ENCODE measurements at regions not wholly inside any gene's neighbourhood (a gene's known extent, or its start where the extent isn't known, plus 50 kb on each side); places are given as distances from the start of the nearest gene placed in this dataset.

DNA sequence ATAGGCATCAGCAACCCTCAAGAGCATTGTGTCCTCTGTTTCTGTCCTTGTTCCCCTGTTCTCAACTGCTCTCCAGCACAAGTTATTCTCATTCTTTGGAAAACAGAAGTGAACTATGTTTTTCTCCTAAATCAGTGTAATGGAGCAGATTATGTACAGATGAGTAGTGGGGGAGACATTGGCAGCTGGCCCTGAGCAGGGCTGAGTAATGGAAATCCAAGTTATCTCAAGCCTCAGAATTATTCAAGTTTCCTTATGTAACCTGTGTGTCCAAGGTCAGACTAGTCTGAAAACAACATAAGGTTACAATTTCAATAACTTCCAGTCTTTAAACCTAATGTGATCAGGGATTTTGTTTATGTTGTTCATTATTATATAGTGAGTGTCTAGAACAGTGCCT, 116.1 kb upstream of the FUT8 start:
- H3K27me3 ChIP-seq (ENCODE audit: insufficient read depth, insufficient read length): no peaks in the 10 kb centered on the region
- H3K9ac ChIP-seq (ENCODE audit: insufficient read length, low read depth): no peak overlapping the region
- no peak overlapping the region for H3K4me3 ChIP-seq (ENCODE audit: insufficient read length, low read depth)
- no peaks in the 10 kb centered on the region for H3K4me1 ChIP-seq (ENCODE audit: insufficient read depth, insufficient read length)
- H3K36me3 ChIP-seq (ENCODE audit: insufficient read depth, insufficient read length, low read length): no peaks in the 10 kb centered on the region
- TF ChIP-seq ZNF274 (IDR thresholded peaks at IDR 0.05; ENCODE audit: low read depth, low read length) (no peak), SUZ12 (IDR thresholded peaks at IDR 0.05; ENCODE audit: extremely low read depth, insufficient read depth, insufficient read length) (no peak), YY1 (IDR thresholded peaks at IDR 0.05; ENCODE audit: insufficient read depth, insufficient read length) (no peak)
- no peaks in the 10 kb centered on the region for H3K9me3 ChIP-seq (ENCODE audit: insufficient read depth, low read length)
- DNase-seq (ENCODE audit: low read depth, low spot score): no peak

DNA sequence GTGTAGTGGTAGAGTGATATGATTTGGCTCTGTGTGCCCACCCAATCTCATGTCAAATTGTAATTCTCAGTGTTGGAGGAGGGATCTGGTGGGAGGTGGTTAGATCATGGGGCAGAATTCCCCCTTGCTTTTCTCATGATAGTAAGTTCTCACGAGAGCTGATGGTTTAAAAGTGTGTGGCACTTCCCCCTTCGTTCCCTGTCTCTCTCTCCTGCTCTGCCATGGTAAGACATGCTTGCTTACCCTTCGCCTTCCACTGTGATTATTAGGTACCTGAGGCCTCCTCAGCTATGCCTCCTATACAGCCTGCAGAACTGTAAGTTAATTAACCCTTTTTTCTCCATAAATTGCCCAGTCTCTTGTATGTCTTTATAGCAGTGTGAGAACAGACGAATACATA, 115.7 kb upstream of the FUT8 start:
- Histone ChIP-seq H3K36me3 (ENCODE audit: insufficient read depth, insufficient read length, low read length) (no peaks in the 10 kb centered on the region), H3K9me3 (ENCODE audit: insufficient read depth, low read length) (no peaks in the 10 kb centered on the region), H3K9ac (ENCODE audit: insufficient read length, low read depth) (no peak overlapping the region), H3K4me1 (ENCODE audit: insufficient read depth, insufficient read length) (no peaks in the 10 kb centered on the region), H3K4me3 (ENCODE audit: insufficient read length, low read depth) (no peak overlapping the region), H3K27me3 (ENCODE audit: insufficient read depth, insufficient read length) (no peaks in the 10 kb centered on the region)
- DNase-seq (ENCODE audit: low read depth, low spot score): no peak
- TF ChIP-seq ZNF274 (IDR thresholded peaks at IDR 0.05; ENCODE audit: low read depth, low read length) (no peak), SUZ12 (IDR thresholded peaks at IDR 0.05; ENCODE audit: extremely low read depth, insufficient read depth, insufficient read length) (no peak), YY1 (IDR thresholded peaks at IDR 0.05; ENCODE audit: insufficient read depth, insufficient read length) (no peak)

DNA sequence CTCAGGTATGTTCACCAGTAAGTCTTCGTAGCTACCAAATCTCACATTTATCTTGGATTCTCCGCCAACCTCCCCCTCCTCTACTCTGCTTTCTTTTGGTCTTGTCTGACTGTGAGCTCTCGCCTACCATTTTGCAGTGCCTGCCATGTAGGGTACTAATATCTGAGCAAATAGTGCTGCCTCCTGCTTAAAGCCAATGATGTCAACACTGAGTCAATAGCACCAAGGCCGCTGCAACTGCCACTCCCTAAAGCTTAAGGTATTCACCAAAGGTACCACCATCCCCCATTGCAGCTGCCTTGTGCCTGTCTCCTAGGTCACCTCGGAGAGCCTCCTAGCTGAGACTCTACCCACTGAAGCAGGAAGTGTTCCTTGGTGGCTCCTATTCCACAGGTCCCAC, 114.8 kb upstream of the FUT8 start:
- no peak for DNase-seq (ENCODE audit: low read depth, low spot score)

DNA sequence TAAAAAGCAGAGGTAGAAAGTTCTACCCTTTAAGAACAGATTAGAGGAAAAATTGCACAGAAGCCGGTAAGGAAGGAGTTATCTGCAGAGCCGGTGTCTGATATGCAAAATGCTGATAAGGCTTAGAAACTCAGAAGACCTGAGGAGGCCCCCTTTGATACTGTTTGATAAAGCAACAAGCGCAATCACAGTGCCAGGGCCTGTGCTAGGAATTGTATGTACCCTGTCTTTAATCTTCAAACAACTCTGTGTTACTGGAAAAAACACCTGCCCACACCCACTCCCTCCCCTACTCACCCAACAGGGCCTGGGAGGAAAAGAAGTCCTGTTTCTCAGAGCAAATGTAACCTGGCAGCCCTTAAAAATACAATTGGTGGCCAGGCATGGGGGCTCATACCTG, 112.7 kb upstream of the FUT8 start:
- no peaks in the 10 kb centered on the region for H3K27me3 ChIP-seq (ENCODE audit: insufficient read depth, insufficient read length)
- no peak overlapping the region for H3K9ac ChIP-seq (ENCODE audit: insufficient read length, low read depth)
- no peak for DNase-seq (ENCODE audit: low read depth, low spot score)
- H3K36me3 ChIP-seq (ENCODE audit: insufficient read depth, insufficient read length, low read length): no peaks in the 10 kb centered on the region
- no peaks in the 10 kb centered on the region for H3K9me3 ChIP-seq (ENCODE audit: insufficient read depth, low read length)
- no peak for TF ChIP-seq ZNF274 (IDR thresholded peaks at IDR 0.05; ENCODE audit: low read depth, low read length)
- TF ChIP-seq YY1 (IDR thresholded peaks at IDR 0.05; ENCODE audit: insufficient read depth, insufficient read length): no peak
- no peak for TF ChIP-seq SUZ12 (IDR thresholded peaks at IDR 0.05; ENCODE audit: extremely low read depth, insufficient read depth, insufficient read length)
- H3K4me1 ChIP-seq (ENCODE audit: insufficient read depth, insufficient read length): peaks cover 4% of the 10 kb centered on the region
- no peak overlapping the region for H3K4me3 ChIP-seq (ENCODE audit: insufficient read length, low read depth)

More for the DNA sequence above, 114.8 kb upstream of the FUT8 start:
- TF ChIP-seq ZNF274 (IDR thresholded peaks at IDR 0.05; ENCODE audit: low read depth, low read length) (no peak), YY1 (IDR thresholded peaks at IDR 0.05; ENCODE audit: insufficient read depth, insufficient read length) (no peak), SUZ12 (IDR thresholded peaks at IDR 0.05; ENCODE audit: extremely low read depth, insufficient read depth, insufficient read length) (no peak)
- H3K9me3 ChIP-seq (ENCODE audit: insufficient read depth, low read length): no peaks in the 10 kb centered on the region
- no peaks in the 10 kb centered on the region for H3K27me3 ChIP-seq (ENCODE audit: insufficient read depth, insufficient read length)
- no peak overlapping the region for H3K4me3 ChIP-seq (ENCODE audit: insufficient read length, low read depth)
- H3K4me1 ChIP-seq (ENCODE audit: insufficient read depth, insufficient read length): no peaks in the 10 kb centered on the region
- H3K9ac ChIP-seq (ENCODE audit: insufficient read length, low read depth): no peak overlapping the region
- H3K36me3 ChIP-seq (ENCODE audit: insufficient read depth, insufficient read length, low read length): no peaks in the 10 kb centered on the region

DNA sequence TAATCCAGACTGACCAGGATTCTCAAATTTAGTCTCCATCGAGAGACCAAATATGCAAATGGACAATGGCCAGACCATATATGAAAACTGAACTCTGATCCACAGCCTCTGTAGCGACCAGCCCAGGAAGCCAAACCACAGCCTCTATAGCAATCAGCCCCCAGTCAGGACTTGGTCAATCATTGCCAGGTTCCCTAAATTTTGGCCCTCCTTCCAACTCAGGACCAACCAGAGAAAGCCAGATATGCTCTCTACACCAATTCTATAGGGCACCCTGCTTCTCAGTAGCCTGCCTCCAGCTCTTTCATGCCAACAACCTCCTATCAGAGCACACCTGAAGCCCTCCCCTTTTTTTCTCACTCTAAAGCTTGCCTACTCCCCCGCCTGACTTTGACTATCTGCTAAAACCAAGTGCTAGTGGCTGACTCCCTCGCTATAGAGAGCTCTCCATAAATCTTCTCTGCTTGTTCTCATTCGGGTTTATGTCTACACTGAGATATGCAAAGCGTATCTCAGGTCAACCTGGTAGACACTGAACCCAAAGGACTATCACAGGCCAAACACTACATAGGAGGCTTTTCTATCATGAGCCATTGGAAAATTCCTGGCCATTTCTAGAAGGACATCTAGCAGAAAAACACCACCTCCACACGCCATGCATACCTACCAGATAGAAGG, 110.5 kb upstream of the FUT8 start:
- H3K4me1 ChIP-seq (ENCODE audit: insufficient read depth, insufficient read length): peaks cover 4% of the 10 kb centered on the region
- TF ChIP-seq SUZ12 (IDR thresholded peaks at IDR 0.05; ENCODE audit: extremely low read depth, insufficient read depth, insufficient read length) (no peak), YY1 (IDR thresholded peaks at IDR 0.05; ENCODE audit: insufficient read depth, insufficient read length) (no peak)
- no peaks in the 10 kb centered on the region for H3K9me3 ChIP-seq (ENCODE audit: insufficient read depth, low read length)
- no peak overlapping the region for H3K9ac ChIP-seq (ENCODE audit: insufficient read length, low read depth)
- no peaks in the 10 kb centered on the region for H3K36me3 ChIP-seq (ENCODE audit: insufficient read depth, insufficient read length, low read length)
- no peaks in the 10 kb centered on the region for H3K27me3 ChIP-seq (ENCODE audit: insufficient read depth, insufficient read length)
- H3K4me3 ChIP-seq (ENCODE audit: insufficient read length, low read depth): no peak overlapping the region
- no peak for DNase-seq (ENCODE audit: low read depth, low spot score)

DNA sequence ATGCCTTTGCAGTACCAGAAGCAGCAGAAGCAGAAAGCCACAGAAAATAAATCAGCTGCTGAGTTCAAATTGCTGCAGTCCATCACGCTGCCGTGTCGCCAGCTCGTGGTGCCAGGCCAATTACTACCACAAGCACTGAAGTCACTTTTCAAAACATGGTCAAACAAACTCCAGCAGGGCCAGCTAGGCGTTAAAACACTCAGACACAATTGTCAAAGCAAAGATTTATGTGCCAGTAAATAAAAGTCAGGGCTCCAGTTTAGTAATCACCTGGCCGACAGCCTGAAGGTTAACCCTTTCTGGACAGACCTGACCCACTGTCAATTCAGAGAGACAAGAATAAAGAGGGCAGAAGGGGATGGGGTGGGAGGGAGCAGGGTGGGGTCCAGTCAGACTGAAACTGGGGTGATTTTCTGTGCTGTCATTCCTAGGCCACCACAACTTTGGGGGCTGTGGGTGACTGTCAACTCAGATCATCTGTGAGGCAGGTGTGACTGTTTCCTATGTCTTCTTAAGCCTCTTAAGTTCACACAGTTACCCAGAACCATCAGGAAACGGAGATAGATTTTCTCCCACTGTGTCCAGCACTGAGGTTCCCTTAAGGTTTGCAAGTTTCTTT, 109.8 kb upstream of the FUT8 start:
- Histone ChIP-seq H3K36me3 (ENCODE audit: insufficient read depth, insufficient read length, low read length) (no peaks in the 10 kb centered on the region), H3K4me1 (ENCODE audit: insufficient read depth, insufficient read length) (peaks cover 4% of the 10 kb centered on the region), H3K9me3 (ENCODE audit: insufficient read depth, low read length) (no peaks in the 10 kb centered on the region), H3K27me3 (ENCODE audit: insufficient read depth, insufficient read length) (no peaks in the 10 kb centered on the region), H3K9ac (ENCODE audit: insufficient read length, low read depth) (no peak overlapping the region), H3K4me3 (ENCODE audit: insufficient read length, low read depth) (no peak overlapping the region)
- DNase-seq (ENCODE audit: low read depth, low spot score): no peak
- TF ChIP-seq YY1 (IDR thresholded peaks at IDR 0.05; ENCODE audit: insufficient read depth, insufficient read length): no peak
- TF ChIP-seq SUZ12 (IDR thresholded peaks at IDR 0.05; ENCODE audit: extremely low read depth, insufficient read depth, insufficient read length): no peak
- no peak for TF ChIP-seq ZNF274 (IDR thresholded peaks at IDR 0.05; ENCODE audit: low read depth, low read length)

DNA sequence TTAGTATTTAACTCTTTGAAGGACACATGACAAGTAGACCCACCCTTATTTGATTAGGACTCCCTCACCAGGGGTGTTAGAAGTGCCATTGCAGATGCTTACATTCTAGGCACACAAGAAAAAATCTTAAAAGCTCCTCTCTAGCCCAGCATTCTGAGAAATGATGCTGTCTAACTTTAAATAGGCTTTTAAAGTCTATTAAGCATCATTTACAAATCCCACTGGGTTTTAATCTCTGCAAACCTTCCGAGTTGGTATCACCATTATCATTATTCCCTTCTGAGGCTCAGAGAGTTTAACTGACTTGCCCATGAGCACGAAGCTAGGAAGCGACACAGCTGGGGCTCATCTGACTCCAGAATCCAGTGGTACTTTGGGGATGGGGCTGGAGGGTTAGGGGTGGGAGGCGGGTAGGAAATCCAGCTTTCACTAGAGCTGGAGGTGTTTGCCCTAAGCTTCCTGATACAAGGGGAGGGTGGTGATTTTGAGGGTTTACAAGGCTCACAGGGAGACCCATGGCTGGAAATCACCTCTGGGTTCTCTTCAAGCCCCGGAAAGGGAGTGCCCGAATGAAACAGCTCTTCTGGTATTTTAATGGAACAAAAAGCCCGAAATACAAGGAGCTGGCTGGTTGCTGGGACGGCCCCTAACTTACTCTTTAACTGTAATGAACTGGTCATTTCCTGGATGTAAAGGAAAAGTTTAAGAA, 109.2 kb upstream of the FUT8 start:
- Histone ChIP-seq H3K27me3 (ENCODE audit: insufficient read depth, insufficient read length) (no peaks in the 10 kb centered on the region), H3K9ac (ENCODE audit: insufficient read length, low read depth) (no peak overlapping the region), H3K9me3 (ENCODE audit: insufficient read depth, low read length) (no peaks in the 10 kb centered on the region), H3K36me3 (ENCODE audit: insufficient read depth, insufficient read length, low read length) (no peaks in the 10 kb centered on the region), H3K4me3 (ENCODE audit: insufficient read length, low read depth) (no peak overlapping the region), H3K4me1 (ENCODE audit: insufficient read depth, insufficient read length) (peaks cover 4% of the 10 kb centered on the region)
- TF ChIP-seq YY1 (IDR thresholded peaks at IDR 0.05; ENCODE audit: insufficient read depth, insufficient read length): no peak
- no peak for TF ChIP-seq SUZ12 (IDR thresholded peaks at IDR 0.05; ENCODE audit: extremely low read depth, insufficient read depth, insufficient read length)
- no peak for DNase-seq (ENCODE audit: low read depth, low spot score)
